ENCODE measurements at regions not wholly inside any gene's neighbourhood (a gene's known extent, or its start where the extent isn't known, plus 50 kb on each side); places are given as distances from the start of the nearest gene placed in this dataset.
A peak's percentile ranks its signal among the peaks of the same experiment; 100 is the strongest.

DNA sequence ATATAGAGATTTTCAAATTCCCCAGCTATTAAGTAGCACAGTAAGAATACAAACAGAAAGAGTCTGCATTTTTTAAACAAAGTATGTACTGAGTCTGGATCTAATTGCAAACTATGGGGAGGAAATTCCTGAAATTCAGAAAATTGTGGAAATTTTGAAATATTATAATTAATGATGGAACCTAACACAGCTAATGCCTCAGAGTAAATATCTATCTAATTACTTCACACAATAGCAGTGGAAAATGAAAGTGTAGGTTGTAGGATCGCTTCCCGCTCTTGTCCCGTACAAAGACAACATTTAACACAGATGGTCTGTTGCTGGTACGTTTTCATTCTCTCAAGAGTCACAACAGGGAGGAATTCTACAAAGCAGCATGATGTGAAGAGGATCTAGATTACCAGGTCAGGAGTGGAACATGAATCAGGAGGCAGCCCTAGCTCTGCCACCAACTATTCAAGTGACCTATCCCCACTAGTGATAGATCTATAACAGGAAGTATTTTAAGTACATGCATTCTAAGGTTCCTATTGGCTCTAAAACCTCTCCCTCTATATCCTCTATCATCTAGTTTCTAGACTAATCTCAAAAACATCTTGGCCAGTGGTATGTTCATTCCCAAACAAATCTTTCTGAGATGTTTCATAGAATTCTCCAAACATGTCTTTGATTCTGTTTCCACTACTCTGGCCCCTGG lies 58.9 kb upstream of the GRAMD2B start:
- TF ChIP-seq, protein P1, sequence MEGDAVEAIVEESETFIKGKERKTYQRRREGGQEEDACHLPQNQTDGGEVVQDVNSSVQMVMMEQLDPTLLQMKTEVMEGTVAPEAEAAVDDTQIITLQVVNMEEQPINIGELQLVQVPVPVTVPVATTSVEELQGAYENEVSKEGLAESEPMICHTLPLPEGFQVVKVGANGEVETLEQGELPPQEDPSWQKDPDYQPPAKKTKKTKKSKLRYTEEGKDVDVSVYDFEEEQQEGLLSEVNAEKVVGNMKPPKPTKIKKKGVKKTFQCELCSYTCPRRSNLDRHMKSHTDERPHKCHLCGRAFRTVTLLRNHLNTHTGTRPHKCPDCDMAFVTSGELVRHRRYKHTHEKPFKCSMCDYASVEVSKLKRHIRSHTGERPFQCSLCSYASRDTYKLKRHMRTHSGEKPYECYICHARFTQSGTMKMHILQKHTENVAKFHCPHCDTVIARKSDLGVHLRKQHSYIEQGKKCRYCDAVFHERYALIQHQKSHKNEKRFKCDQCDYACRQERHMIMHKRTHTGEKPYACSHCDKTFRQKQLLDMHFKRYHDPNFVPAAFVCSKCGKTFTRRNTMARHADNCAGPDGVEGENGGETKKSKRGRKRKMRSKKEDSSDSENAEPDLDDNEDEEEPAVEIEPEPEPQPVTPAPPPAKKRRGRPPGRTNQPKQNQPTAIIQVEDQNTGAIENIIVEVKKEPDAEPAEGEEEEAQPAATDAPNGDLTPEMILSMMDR (IDR thresholded peaks at IDR 0.05; ENCODE audit: low read length, missing control alignments): no peak
- DNase-seq (ENCODE audit: low read depth): no peak
- H3K4me3 ChIP-seq (replicated peaks; ENCODE audit: low read depth, low read length): no peak overlapping the region

DNA sequence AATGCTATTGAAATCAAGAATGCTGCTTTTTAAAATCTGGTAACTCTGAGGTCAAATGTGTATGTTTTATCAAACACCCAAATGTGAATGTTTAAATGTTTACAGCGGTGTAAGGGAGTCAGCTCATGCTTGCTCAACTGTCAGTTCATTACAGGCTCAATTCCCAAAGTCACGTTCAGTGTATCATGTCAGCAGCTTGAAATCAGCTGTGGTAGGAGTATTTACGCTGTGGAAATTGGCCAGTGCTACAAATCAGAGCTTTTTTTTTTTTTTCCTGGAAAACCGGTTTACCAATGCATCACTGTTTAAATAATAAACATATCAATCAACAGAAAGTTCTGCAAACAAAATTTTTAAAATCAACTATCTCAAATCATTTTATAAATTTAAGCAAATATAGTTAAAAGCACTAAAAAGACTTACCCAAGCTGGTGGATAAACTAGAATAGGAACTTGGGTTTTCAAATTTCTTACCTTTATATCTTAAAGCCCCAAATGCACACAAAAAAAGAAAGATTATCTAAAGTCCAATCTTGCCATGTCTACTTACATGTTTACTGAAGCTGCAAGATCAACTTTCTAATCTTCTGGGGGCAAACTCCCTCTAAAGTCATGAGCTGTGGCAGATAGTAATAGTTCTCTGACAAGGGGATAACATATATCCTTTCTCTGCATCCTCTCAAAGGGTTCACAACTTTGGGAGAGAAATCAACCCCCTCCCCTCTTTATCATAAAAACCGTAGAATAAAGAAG lies 57.6 kb upstream of the GRAMD2B start:
- no peak overlapping the region for H3K4me3 ChIP-seq (replicated peaks; ENCODE audit: low read depth, low read length)
- no peak for DNase-seq (ENCODE audit: low read depth)
- TF ChIP-seq, protein P1 (IDR thresholded peaks at IDR 0.05; ENCODE audit: low read length, missing control alignments): no peak

- TF ChIP-seq, protein P1 (IDR thresholded peaks at IDR 0.05; ENCODE audit: low read length, missing control alignments): no peak
- H3K4me3 ChIP-seq (replicated peaks; ENCODE audit: low read depth, low read length): no peak overlapping the region
- no peak for DNase-seq (ENCODE audit: low read depth)
These were observed 57.0 kb upstream of the GRAMD2B start for GRCh38 chr5:126366199-126366560.

GRCh38 chr5:126368239-126368812 lies 54.9 kb upstream of the GRAMD2B start:
- no peak for DNase-seq (ENCODE audit: low read depth)
- TF ChIP-seq, protein P1 (IDR thresholded peaks at IDR 0.05; ENCODE audit: low read length, missing control alignments): no peak
- no peak overlapping the region for H3K4me3 ChIP-seq (replicated peaks; ENCODE audit: low read depth, low read length)

DNA sequence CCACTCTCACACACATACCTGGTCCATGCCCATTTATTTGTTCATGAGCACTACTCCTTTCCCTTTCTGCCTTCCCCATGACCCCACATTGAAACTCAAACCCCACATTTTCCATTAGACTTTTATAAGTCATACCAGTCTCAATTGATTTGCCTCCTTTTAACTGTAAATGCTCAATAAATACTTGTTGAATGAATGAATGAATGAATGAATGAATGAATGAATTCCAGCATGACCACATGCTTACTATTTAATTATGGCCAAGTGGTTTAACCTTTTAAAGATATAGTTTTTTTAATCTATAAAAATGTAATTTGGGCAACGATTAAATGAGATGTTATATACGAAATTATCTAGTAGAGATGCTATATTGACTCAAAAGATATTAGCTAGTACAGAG lies 54.1 kb upstream of the GRAMD2B start:
- no peak overlapping the region for H3K4me3 ChIP-seq (replicated peaks; ENCODE audit: low read depth, low read length)
- DNase-seq (ENCODE audit: low read depth): no peak
- TF ChIP-seq, protein P1 (IDR thresholded peaks at IDR 0.05; ENCODE audit: low read length, missing control alignments): no peak

- DNase-seq (ENCODE audit: low read depth): peak; percentile 34
- no peak overlapping the region for H3K4me3 ChIP-seq (replicated peaks; ENCODE audit: low read depth, low read length)
- TF ChIP-seq, protein P1 (IDR thresholded peaks at IDR 0.05; ENCODE audit: low read length, missing control alignments): peak; percentile 29
These were observed 53.0 kb upstream of the GRAMD2B start for GRCh38 chr5:126369995-126370731.
